ENCODE measurements at regions not wholly inside any gene's neighbourhood (a gene's known extent, or its start where the extent isn't known, plus 50 kb on each side); places are given as distances from the start of the nearest gene placed in this dataset.

GRCh38 chr6:4270001-4270400 is 134.6 kb upstream of the ECI2 start:
- TF ChIP-seq EP300 (conservative IDR thresholded peaks at IDR 0.05; ENCODE audit: poor library complexity, severe bottlenecking) (no peak), CTCF (IDR thresholded peaks at IDR 0.05; ENCODE audit: poor library complexity, severe bottlenecking) (no peak), RAD21 (conservative IDR thresholded peaks at IDR 0.05) (no peak), TAF1 (IDR thresholded peaks at IDR 0.05; ENCODE audit: low read depth) (no peak), MXI1 (conservative IDR thresholded peaks at IDR 0.05; ENCODE audit: poor library complexity, severe bottlenecking) (no peak), POLR2AphosphoS5 (IDR thresholded peaks at IDR 0.05) (no peak), EZH2 (IDR thresholded peaks at IDR 0.05; ENCODE audit: borderline replicate concordance, insufficient read depth, low read length, poor library complexity, severe bottlenecking) (no peak), SMC3 (conservative IDR thresholded peaks at IDR 0.05; ENCODE audit: poor library complexity) (no peak), REST (IDR thresholded peaks at IDR 0.05; ENCODE audit: borderline replicate concordance) (no peak)
